IPS-20b (cell line): ENCODE measurements at regions not wholly inside any gene's neighbourhood (a gene's known extent, or its start where the extent isn't known, plus 50 kb on each side); places are given as distances from the start of the nearest gene placed in this dataset.

ENCODE experiments used
- H3K27ac ChIP-seq: one replicate; pipeline ENCODE4 v1.5.1; 2013; ENCODE audit warnings: low read length
- H3K27me3 ChIP-seq: 2 replicates; pipeline ENCODE4 v1.6.1; 2013; ENCODE audit warnings: mild to moderate bottlenecking, low read length, inconsistent platforms; ENCODE audit not compliant: insufficient read depth
- H3K36me3 ChIP-seq: 2 replicates; pipeline ENCODE4 v1.6.1; 2013; ENCODE audit warnings: low read depth, mild to moderate bottlenecking, inconsistent platforms, low read length, moderate library complexity; ENCODE audit not compliant: insufficient read depth
- H3K4me1 ChIP-seq: 2 replicates; pipeline ENCODE4 v1.6.1; 2013; ENCODE audit warnings: mild to moderate bottlenecking, control low read depth, inconsistent platforms, low read length, moderate library complexity; ENCODE audit not compliant: insufficient read depth
- H3K4me3 ChIP-seq: 2 replicates; pipeline ENCODE4 v1.5.1; 2013; ENCODE audit warnings: mild to moderate bottlenecking, low read length, inconsistent platforms
- H3K9ac ChIP-seq: 2 replicates; pipeline ENCODE4 v1.6.1; 2013; ENCODE audit warnings: low read depth, mild to moderate bottlenecking, inconsistent platforms, low read length, moderate library complexity
- H3K9me3 ChIP-seq: 2 replicates; pipeline ENCODE4 v1.6.1; 2013; ENCODE audit warnings: mild to moderate bottlenecking, low read depth, low read length, inconsistent platforms; ENCODE audit not compliant: insufficient read depth

GRCh38 chr4:149296503-149296902 lies 519.1 kb downstream of the IQCM start:
- Histone ChIP-seq H3K9ac (no peak overlapping the region), H3K4me1 (no peaks in the 10 kb centered on the region), H3K9me3 (no peaks in the 10 kb centered on the region), H3K27me3 (no peaks in the 10 kb centered on the region), H3K4me3 (no peak overlapping the region), H3K36me3 (no peaks in the 10 kb centered on the region), H3K27ac (no peak overlapping the region)

GRCh38 chr4:149296084-149296483 lies 519.6 kb downstream of the IQCM start:
- Histone ChIP-seq H3K9me3 (no peaks in the 10 kb centered on the region), H3K4me1 (no peaks in the 10 kb centered on the region), H3K4me3 (no peak overlapping the region), H3K27ac (no peak overlapping the region), H3K27me3 (no peaks in the 10 kb centered on the region), H3K36me3 (no peaks in the 10 kb centered on the region), H3K9ac (no peak overlapping the region)

- H3K27ac ChIP-seq: no peak overlapping the region
- no peaks in the 10 kb centered on the region for H3K36me3 ChIP-seq
- no peaks in the 10 kb centered on the region for H3K27me3 ChIP-seq
- H3K9me3 ChIP-seq: no peaks in the 10 kb centered on the region
- H3K4me1 ChIP-seq: no peaks in the 10 kb centered on the region
- H3K9ac ChIP-seq: no peak overlapping the region
- H3K4me3 ChIP-seq: no peak overlapping the region
Observed at GRCh38 chr4:149294601-149295000, 521.0 kb downstream of the IQCM start.

- Histone ChIP-seq H3K4me1 (no peaks in the 10 kb centered on the region), H3K4me3 (no peak overlapping the region), H3K9ac (no peak overlapping the region), H3K27me3 (no peaks in the 10 kb centered on the region), H3K9me3 (no peaks in the 10 kb centered on the region), H3K36me3 (no peaks in the 10 kb centered on the region), H3K27ac (no peak overlapping the region)
Observed at GRCh38 chr4:149293046-149293649, 522.5 kb downstream of the IQCM start.

- no peak overlapping the region for H3K27ac ChIP-seq
- no peak overlapping the region for H3K4me3 ChIP-seq
- no peaks in the 10 kb centered on the region for H3K27me3 ChIP-seq
- no peaks in the 10 kb centered on the region for H3K36me3 ChIP-seq
- H3K9ac ChIP-seq: no peak overlapping the region
- H3K9me3 ChIP-seq: no peaks in the 10 kb centered on the region
- no peaks in the 10 kb centered on the region for H3K4me1 ChIP-seq
Observed at GRCh38 chr4:149292425-149293007, 523.1 kb downstream of the IQCM start.

- no peaks in the 10 kb centered on the region for H3K27me3 ChIP-seq
- H3K36me3 ChIP-seq: no peaks in the 10 kb centered on the region
- no peaks in the 10 kb centered on the region for H3K4me1 ChIP-seq
Observed at GRCh38 chr4:149291463-149291862, 524.2 kb downstream of the IQCM start.

GRCh38 chr4:149280806-149281205 lies 534.8 kb downstream of the IQCM start:
- no peaks in the 10 kb centered on the region for H3K4me1 ChIP-seq
- no peak overlapping the region for H3K4me3 ChIP-seq
- no peaks in the 10 kb centered on the region for H3K9me3 ChIP-seq
- H3K27ac ChIP-seq: no peak overlapping the region
- no peaks in the 10 kb centered on the region for H3K36me3 ChIP-seq
- no peaks in the 10 kb centered on the region for H3K27me3 ChIP-seq
- H3K9ac ChIP-seq: no peak overlapping the region

More at GRCh38 chr4:149291463-149291862, 524.2 kb downstream of the IQCM start:
- Histone ChIP-seq H3K4me3 (no peak overlapping the region), H3K27ac (no peak overlapping the region), H3K9ac (no peak overlapping the region), H3K9me3 (no peaks in the 10 kb centered on the region)

- H3K27me3 ChIP-seq: no peaks in the 10 kb centered on the region
- no peak overlapping the region for H3K9ac ChIP-seq
- H3K4me3 ChIP-seq: no peak overlapping the region
- no peak overlapping the region for H3K27ac ChIP-seq
- H3K36me3 ChIP-seq: no peaks in the 10 kb centered on the region
- peaks cover 3% of the 10 kb centered on the region; the same call in 1 of the 2 replicates for H3K9me3 ChIP-seq
- no peaks in the 10 kb centered on the region for H3K4me1 ChIP-seq
Observed at GRCh38 chr4:149279776-149280175, 535.9 kb downstream of the IQCM start.

- Histone ChIP-seq H3K9me3 (peaks cover 3% of the 10 kb centered on the region; the same call in 1 of the 2 replicates), H3K4me1 (no peaks in the 10 kb centered on the region), H3K36me3 (no peaks in the 10 kb centered on the region), H3K4me3 (no peak overlapping the region), H3K9ac (no peak overlapping the region), H3K27me3 (no peaks in the 10 kb centered on the region), H3K27ac (no peak overlapping the region)
Observed at GRCh38 chr4:149279331-149279730, 536.3 kb downstream of the IQCM start.

- peaks cover 3% of the 10 kb centered on the region; the same call in 1 of the 2 replicates for H3K9me3 ChIP-seq
- no peaks in the 10 kb centered on the region for H3K27me3 ChIP-seq
- no peak overlapping the region for H3K4me3 ChIP-seq
- no peaks in the 10 kb centered on the region for H3K36me3 ChIP-seq
- H3K27ac ChIP-seq: no peak overlapping the region
- H3K9ac ChIP-seq: no peak overlapping the region
- no peaks in the 10 kb centered on the region for H3K4me1 ChIP-seq
Observed at GRCh38 chr4:149277705-149278104, 537.9 kb downstream of the IQCM start.

- H3K9me3 ChIP-seq: no peaks in the 10 kb centered on the region
- no peak overlapping the region for H3K9ac ChIP-seq
- H3K4me3 ChIP-seq: no peak overlapping the region
- no peaks in the 10 kb centered on the region for H3K36me3 ChIP-seq
- no peaks in the 10 kb centered on the region for H3K4me1 ChIP-seq
- H3K27ac ChIP-seq: no peak overlapping the region
- H3K27me3 ChIP-seq: no peaks in the 10 kb centered on the region
Observed at GRCh38 chr4:149269835-149270234, 545.8 kb downstream of the IQCM start.

GRCh38 chr4:149266301-149266700 lies 549.3 kb downstream of the IQCM start:
- H3K27me3 ChIP-seq: no peaks in the 10 kb centered on the region
- H3K9me3 ChIP-seq: no peaks in the 10 kb centered on the region
- no peak overlapping the region for H3K9ac ChIP-seq
- H3K4me1 ChIP-seq: no peaks in the 10 kb centered on the region
- no peak overlapping the region for H3K4me3 ChIP-seq
- no peaks in the 10 kb centered on the region for H3K36me3 ChIP-seq
- H3K27ac ChIP-seq: no peak overlapping the region
